Ammon's horn (tissue), 1 donor: ENCODE measurements at regions not wholly inside any gene's neighbourhood (a gene's known extent, or its start where the extent isn't known, plus 50 kb on each side); places are given as distances from the start of the nearest gene placed in this dataset.

Experiments
- DNase-seq: peaks from one replicate; pipeline ENCODE4 v3.0.0-alpha.2; 2016; ENCODE audit warnings: low spot score

GRCh38 chr2:12415536-12415935, 301.2 kb upstream of the TRIB2 start:
- DNase-seq = no peak

GRCh38 chr2:12416600-12416999, 300.1 kb upstream of the TRIB2 start:
- no peak for DNase-seq

- DNase-seq = no peak
These were observed 298.9 kb upstream of the TRIB2 start for GRCh38 chr2:12417786-12418185.

GRCh38 chr2:12419803-12420202, 296.9 kb upstream of the TRIB2 start:
- DNase-seq = no peak

GRCh38 chr2:12421046-12421445, 295.7 kb upstream of the TRIB2 start:
- DNase-seq = no peak

- DNase-seq = no peak
These were observed 292.5 kb upstream of the TRIB2 start for GRCh38 chr2:12424219-12424618.

- peak; percentile 54 for DNase-seq
These were observed 291.9 kb upstream of the TRIB2 start for GRCh38 chr2:12424809-12425208.

- no peak for DNase-seq
These were observed 288.4 kb upstream of the TRIB2 start for GRCh38 chr2:12428324-12428723.

- no peak for DNase-seq
These were observed 287.9 kb upstream of the TRIB2 start for GRCh38 chr2:12428786-12429185.

GRCh38 chr2:12429779-12430406, 286.8 kb upstream of the TRIB2 start:
- no peak for DNase-seq

GRCh38 chr2:12430407-12431133, 286.2 kb upstream of the TRIB2 start:
- DNase-seq = no peak

GRCh38 chr2:12432985-12433625, 283.6 kb upstream of the TRIB2 start:
- DNase-seq = no peak

GRCh38 chr2:12433626-12433990, 283.1 kb upstream of the TRIB2 start:
- no peak for DNase-seq

- DNase-seq = no peak
These were observed 282.1 kb upstream of the TRIB2 start for GRCh38 chr2:12434630-12435098.

GRCh38 chr2:12435430-12436222, 281.1 kb upstream of the TRIB2 start:
- no peak for DNase-seq

GRCh38 chr2:12436483-12436882, 280.3 kb upstream of the TRIB2 start:
- DNase-seq = no peak

- no peak for DNase-seq
These were observed 279.7 kb upstream of the TRIB2 start for GRCh38 chr2:12436935-12437561.

- DNase-seq = no peak
These were observed 276.0 kb upstream of the TRIB2 start for GRCh38 chr2:12440731-12441130.

GRCh38 chr2:12441750-12442475, 274.8 kb upstream of the TRIB2 start:
- DNase-seq = no peak

- DNase-seq = no peak
These were observed 274.3 kb upstream of the TRIB2 start for GRCh38 chr2:12442476-12442847.

- DNase-seq = no peak
These were observed 267.8 kb upstream of the TRIB2 start for GRCh38 chr2:12448846-12449505.
